Liver (tissue), 8 donors: ENCODE measurements at regions not wholly inside any gene's neighbourhood (a gene's known extent, or its start where the extent isn't known, plus 50 kb on each side); places are given as distances from the start of the nearest gene placed in this dataset.

Experiments used
- DNase-seq: peaks from one replicate; pipeline ENCODE4 v3.0.0-alpha.2; 2017; ENCODE audit warnings: low spot score
- H3K27ac ChIP-seq, 2 donors: one replicate each; pipeline ENCODE4 v1.7.0; 2013; ENCODE audit warnings: inconsistent platforms in 2 of 2, low read length in 2 of 2, control low read depth in 1 of 2, low read depth in 1 of 2, mild to moderate bottlenecking in 1 of 2
- H3K27me3 ChIP-seq, 4 donors: one replicate each; pipeline versions ENCODE4 v1.6.1 to v1.7.0; 2013; ENCODE audit warnings: low read length in 3 of 4, inconsistent platforms in 1 of 4, mild to moderate bottlenecking in 1 of 4, moderate library complexity in 1 of 4; ENCODE audit not compliant: control insufficient read depth in 4 of 4, insufficient read depth in 4 of 4
- H3K36me3 ChIP-seq, 4 donors: one replicate each; pipeline versions ENCODE4 v1.6.1 to v1.7.0; 2013; ENCODE audit warnings: low read length in 3 of 4, mild to moderate bottlenecking in 3 of 4, low read depth in 1 of 4, moderate library complexity in 1 of 4; ENCODE audit not compliant: control insufficient read depth in 4 of 4, insufficient read depth in 3 of 4
- H3K4me1 ChIP-seq, 4 donors: one replicate each; pipeline versions ENCODE4 v1.6.1 to v1.7.0; 2013; ENCODE audit warnings: low read length in 3 of 4, mild to moderate bottlenecking in 3 of 4, moderate library complexity in 1 of 4; ENCODE audit not compliant: control insufficient read depth in 4 of 4, insufficient read depth in 4 of 4
- H3K4me3 ChIP-seq, 3 donors: one replicate each; pipeline versions ENCODE4 v1.6.1 to v1.7.0; 2013; ENCODE audit warnings: low read length in 3 of 3, control low read depth in 1 of 3, low read depth in 1 of 3, mild to moderate bottlenecking in 1 of 3
- H3K9ac ChIP-seq, 2 donors: one replicate each; pipeline ENCODE4 v1.7.0; 2013; ENCODE audit warnings: low read length in 2 of 2, mild to moderate bottlenecking in 2 of 2, moderate library complexity in 2 of 2, control low read depth in 1 of 2, low read depth in 1 of 2
- H3K9me3 ChIP-seq, 4 donors: one replicate each; pipeline versions ENCODE4 v1.6.1 to v1.7.0; 2013; ENCODE audit warnings: low read length in 3 of 4; ENCODE audit not compliant: control insufficient read depth in 4 of 4
- EGR1 ChIP-seq, 2 donors: IDR thresholded peaks; 2 replicates each; pipeline ENCODE4 v1.6.1; 2016 to 2018; ENCODE audit warnings: antibody characterized with exemption in 2 of 2, low read depth in 2 of 2
- FOXA1 ChIP-seq: IDR thresholded peaks from 2 replicates; pipeline ENCODE4 v1.6.1; 2016; ENCODE audit warnings: antibody characterized with exemption
- FOXA2 ChIP-seq: IDR thresholded peaks from 2 replicates; pipeline ENCODE4 v1.6.1; 2016; ENCODE audit warnings: antibody characterized with exemption
- GABPA ChIP-seq, 2 donors: IDR thresholded peaks in 1 of 2; conservative IDR thresholded peaks in 1 of 2; 2 replicates each; pipeline ENCODE4 v1.6.1; 2016; ENCODE audit warnings: antibody characterized with exemption in 2 of 2, mild to moderate bottlenecking in 1 of 2, moderate library complexity in 1 of 2
- HNF4A ChIP-seq, 2 donors: conservative IDR thresholded peaks; 2 replicates each; pipeline ENCODE4 v1.6.1; 2016; ENCODE audit warnings: antibody characterized with exemption in 2 of 2, mild to moderate bottlenecking in 2 of 2
- HNF4G ChIP-seq: IDR thresholded peaks from 2 replicates; pipeline ENCODE4 v1.6.1; 2016; ENCODE audit warnings: antibody characterized with exemption
- JUND ChIP-seq, 2 donors: IDR thresholded peaks; 2 replicates each; pipeline ENCODE4 v1.6.1; 2016; ENCODE audit warnings: antibody characterized with exemption in 2 of 2
- NR2F2 ChIP-seq: IDR thresholded peaks from 2 replicates; pipeline ENCODE4 v1.6.1; 2016; ENCODE audit warnings: antibody characterized with exemption
- RAD21 ChIP-seq, 2 donors: IDR thresholded peaks; 2 replicates each; pipeline ENCODE4 v1.6.1; 2016; ENCODE audit warnings: antibody characterized with exemption in 2 of 2, mild to moderate bottlenecking in 2 of 2
- RXRA ChIP-seq, 2 donors: IDR thresholded peaks; 2 replicates each; pipeline ENCODE4 v1.6.1; 2017 to 2018; ENCODE audit warnings: antibody characterized with exemption in 2 of 2, mild to moderate bottlenecking in 1 of 2
- SP1 ChIP-seq: IDR thresholded peaks from 2 replicates; pipeline ENCODE4 v1.6.1; 2018; ENCODE audit warnings: antibody characterized with exemption, mild to moderate bottlenecking
- TAF1 ChIP-seq: conservative IDR thresholded peaks from 2 replicates; pipeline ENCODE4 v1.6.1; 2016; ENCODE audit warnings: antibody characterized with exemption, mild to moderate bottlenecking
- YY1 ChIP-seq: IDR thresholded peaks from 2 replicates; pipeline ENCODE4 v1.6.1; 2016; ENCODE audit warnings: antibody characterized with exemption, mild to moderate bottlenecking
- WGBS: extraction: QIAGEN DNeasy Blood & Tissue Kit; methylation state at CpG from one replicate; pipeline ENCODE4 v1.1.7; 2013; 5-methylcytosine and 5-hydroxymethylcytosine counted together
- TF ChIP-seq, protein P1 (sequence below): fragments of 150-350 bp; IDR thresholded peaks from 2 replicates; pipeline ENCODE4 v1.5.1; 2017; ENCODE audit warnings: improper control_type of control experiment, low read depth, low read length; ENCODE audit not compliant: missing input control
- TF ChIP-seq, protein P2 (sequence below): IDR thresholded peaks from 2 replicates; pipeline ENCODE4 v1.6.1; 2016; ENCODE audit warnings: antibody characterized with exemption
- TF ChIP-seq, protein P3 (sequence below): IDR thresholded peaks from 2 replicates; pipeline ENCODE4 v1.6.1; 2016; ENCODE audit warnings: antibody characterized with exemption, mild to moderate bottlenecking
- TF ChIP-seq, protein P4 (sequence below): IDR thresholded peaks from 2 replicates; pipeline ENCODE4 v1.6.1; 2016; ENCODE audit warnings: antibody characterized with exemption
- TF ChIP-seq, protein P5 (sequence below): IDR thresholded peaks from 2 replicates; pipeline ENCODE4 v1.6.1; 2016; ENCODE audit warnings: antibody characterized with exemption
- donor health status: healthy.
- donor health status: healthy.
- donor health status: healthy.
- donor health status: healthy.
- donor health status: healthy.

DNA sequence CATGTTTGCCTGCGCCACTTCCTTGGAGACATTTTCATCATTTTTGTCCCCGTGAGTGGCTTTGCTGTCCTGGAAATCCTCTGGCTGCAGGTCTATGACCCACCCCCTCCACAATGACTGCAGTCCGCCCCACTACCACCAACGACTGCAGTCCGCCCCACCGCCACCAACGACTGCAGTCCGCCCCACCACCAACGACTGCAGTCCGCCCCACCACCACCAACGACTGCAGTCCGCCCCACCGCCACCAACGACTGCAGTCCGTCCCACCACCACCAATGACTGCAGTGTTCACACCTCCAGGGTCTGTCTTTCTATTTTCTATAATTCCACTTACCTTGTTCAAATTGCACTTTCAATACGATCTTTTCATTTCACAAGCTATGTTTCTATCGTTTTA is 820.7 kb upstream of the SALL3 start:
- no peak overlapping the region for H3K27ac ChIP-seq
- H3K4me1 ChIP-seq = no peaks in the 10 kb centered on the region
- H3K9ac ChIP-seq = no peak overlapping the region
- no peaks in the 10 kb centered on the region for H3K27me3 ChIP-seq
- no peaks in the 10 kb centered on the region for H3K9me3 ChIP-seq
- WGBS = 92% methylated on average over 17 of the region's 17 CpGs
- DNase-seq = no peak
- H3K4me3 ChIP-seq = no peak overlapping the region
- H3K36me3 ChIP-seq = no peaks in the 10 kb centered on the region
- TF ChIP-seq FOXA2 (no peak), EGR1 (IDR thresholded peaks at IDR 0.05; ENCODE audit: low read depth in 2 of 2) (no peak), YY1 (no peak), RAD21 (IDR thresholded peaks at IDR 0.05) (no peak), JUND (IDR thresholded peaks at IDR 0.05) (no peak), SP1 (no peak), HNF4G (no peak), HNF4A (conservative IDR thresholded peaks at IDR 0.05) (no peak), FOXA1 (no peak), RXRA (IDR thresholded peaks at IDR 0.05) (no peak), NR2F2 (no peak)
- TF ChIP-seq, protein P1, sequence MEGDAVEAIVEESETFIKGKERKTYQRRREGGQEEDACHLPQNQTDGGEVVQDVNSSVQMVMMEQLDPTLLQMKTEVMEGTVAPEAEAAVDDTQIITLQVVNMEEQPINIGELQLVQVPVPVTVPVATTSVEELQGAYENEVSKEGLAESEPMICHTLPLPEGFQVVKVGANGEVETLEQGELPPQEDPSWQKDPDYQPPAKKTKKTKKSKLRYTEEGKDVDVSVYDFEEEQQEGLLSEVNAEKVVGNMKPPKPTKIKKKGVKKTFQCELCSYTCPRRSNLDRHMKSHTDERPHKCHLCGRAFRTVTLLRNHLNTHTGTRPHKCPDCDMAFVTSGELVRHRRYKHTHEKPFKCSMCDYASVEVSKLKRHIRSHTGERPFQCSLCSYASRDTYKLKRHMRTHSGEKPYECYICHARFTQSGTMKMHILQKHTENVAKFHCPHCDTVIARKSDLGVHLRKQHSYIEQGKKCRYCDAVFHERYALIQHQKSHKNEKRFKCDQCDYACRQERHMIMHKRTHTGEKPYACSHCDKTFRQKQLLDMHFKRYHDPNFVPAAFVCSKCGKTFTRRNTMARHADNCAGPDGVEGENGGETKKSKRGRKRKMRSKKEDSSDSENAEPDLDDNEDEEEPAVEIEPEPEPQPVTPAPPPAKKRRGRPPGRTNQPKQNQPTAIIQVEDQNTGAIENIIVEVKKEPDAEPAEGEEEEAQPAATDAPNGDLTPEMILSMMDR = no peak
- TF ChIP-seq, protein P2, sequence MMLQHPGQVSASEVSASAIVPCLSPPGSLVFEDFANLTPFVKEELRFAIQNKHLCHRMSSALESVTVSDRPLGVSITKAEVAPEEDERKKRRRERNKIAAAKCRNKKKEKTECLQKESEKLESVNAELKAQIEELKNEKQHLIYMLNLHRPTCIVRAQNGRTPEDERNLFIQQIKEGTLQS = no peak
- TF ChIP-seq, protein P3, sequence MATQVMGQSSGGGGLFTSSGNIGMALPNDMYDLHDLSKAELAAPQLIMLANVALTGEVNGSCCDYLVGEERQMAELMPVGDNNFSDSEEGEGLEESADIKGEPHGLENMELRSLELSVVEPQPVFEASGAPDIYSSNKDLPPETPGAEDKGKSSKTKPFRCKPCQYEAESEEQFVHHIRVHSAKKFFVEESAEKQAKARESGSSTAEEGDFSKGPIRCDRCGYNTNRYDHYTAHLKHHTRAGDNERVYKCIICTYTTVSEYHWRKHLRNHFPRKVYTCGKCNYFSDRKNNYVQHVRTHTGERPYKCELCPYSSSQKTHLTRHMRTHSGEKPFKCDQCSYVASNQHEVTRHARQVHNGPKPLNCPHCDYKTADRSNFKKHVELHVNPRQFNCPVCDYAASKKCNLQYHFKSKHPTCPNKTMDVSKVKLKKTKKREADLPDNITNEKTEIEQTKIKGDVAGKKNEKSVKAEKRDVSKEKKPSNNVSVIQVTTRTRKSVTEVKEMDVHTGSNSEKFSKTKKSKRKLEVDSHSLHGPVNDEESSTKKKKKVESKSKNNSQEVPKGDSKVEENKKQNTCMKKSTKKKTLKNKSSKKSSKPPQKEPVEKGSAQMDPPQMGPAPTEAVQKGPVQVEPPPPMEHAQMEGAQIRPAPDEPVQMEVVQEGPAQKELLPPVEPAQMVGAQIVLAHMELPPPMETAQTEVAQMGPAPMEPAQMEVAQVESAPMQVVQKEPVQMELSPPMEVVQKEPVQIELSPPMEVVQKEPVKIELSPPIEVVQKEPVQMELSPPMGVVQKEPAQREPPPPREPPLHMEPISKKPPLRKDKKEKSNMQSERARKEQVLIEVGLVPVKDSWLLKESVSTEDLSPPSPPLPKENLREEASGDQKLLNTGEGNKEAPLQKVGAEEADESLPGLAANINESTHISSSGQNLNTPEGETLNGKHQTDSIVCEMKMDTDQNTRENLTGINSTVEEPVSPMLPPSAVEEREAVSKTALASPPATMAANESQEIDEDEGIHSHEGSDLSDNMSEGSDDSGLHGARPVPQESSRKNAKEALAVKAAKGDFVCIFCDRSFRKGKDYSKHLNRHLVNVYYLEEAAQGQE = no peak

DNA sequence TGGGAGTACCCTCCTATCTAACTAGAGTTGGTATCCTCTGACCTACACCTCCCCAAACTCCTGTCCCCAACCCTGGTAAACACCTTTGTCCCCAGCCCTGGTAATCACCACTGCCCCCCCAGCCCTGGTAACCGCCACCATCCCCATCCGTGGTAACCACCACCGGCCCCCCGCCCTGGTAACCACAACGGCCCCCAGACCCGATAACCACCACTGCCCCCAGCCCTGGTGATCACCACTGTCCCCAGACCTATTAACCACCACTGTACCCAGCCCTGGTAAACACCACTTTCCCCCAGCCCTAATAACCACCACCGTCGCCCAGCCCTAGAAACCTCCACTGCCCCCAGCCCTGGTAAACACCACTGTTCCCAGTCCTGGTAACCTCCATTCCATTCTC is 820.2 kb upstream of the SALL3 start:
- no peaks in the 10 kb centered on the region for H3K36me3 ChIP-seq
- no peak overlapping the region for H3K27ac ChIP-seq
- WGBS = 91% methylated on average over 8 of the region's 8 CpGs
- H3K9ac ChIP-seq = no peak overlapping the region
- H3K4me1 ChIP-seq = no peaks in the 10 kb centered on the region
- H3K9me3 ChIP-seq = no peaks in the 10 kb centered on the region
- H3K4me3 ChIP-seq = no peak overlapping the region
- DNase-seq = no peak
- no peaks in the 10 kb centered on the region for H3K27me3 ChIP-seq
- TF ChIP-seq GABPA (IDR thresholded peaks at IDR 0.05 in 1 of 2, conservative IDR thresholded peaks at IDR 0.05 in 1 of 2) (no peak), EGR1 (IDR thresholded peaks at IDR 0.05; ENCODE audit: low read depth in 2 of 2) (no peak), YY1 (no peak), JUND (IDR thresholded peaks at IDR 0.05) (no peak), SP1 (no peak), TAF1 (no peak), HNF4G (no peak), FOXA2 (no peak), RAD21 (IDR thresholded peaks at IDR 0.05) (no peak), NR2F2 (no peak), HNF4A (conservative IDR thresholded peaks at IDR 0.05) (no peak)
- TF ChIP-seq, protein P4, sequence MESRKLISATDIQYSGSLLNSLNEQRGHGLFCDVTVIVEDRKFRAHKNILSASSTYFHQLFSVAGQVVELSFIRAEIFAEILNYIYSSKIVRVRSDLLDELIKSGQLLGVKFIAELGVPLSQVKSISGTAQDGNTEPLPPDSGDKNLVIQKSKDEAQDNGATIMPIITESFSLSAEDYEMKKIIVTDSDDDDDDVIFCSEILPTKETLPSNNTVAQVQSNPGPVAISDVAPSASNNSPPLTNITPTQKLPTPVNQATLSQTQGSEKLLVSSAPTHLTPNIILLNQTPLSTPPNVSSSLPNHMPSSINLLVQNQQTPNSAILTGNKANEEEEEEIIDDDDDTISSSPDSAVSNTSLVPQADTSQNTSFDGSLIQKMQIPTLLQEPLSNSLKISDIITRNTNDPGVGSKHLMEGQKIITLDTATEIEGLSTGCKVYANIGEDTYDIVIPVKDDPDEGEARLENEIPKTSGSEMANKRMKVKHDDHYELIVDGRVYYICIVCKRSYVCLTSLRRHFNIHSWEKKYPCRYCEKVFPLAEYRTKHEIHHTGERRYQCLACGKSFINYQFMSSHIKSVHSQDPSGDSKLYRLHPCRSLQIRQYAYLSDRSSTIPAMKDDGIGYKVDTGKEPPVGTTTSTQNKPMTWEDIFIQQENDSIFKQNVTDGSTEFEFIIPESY = no peak
- TF ChIP-seq, protein P5, sequence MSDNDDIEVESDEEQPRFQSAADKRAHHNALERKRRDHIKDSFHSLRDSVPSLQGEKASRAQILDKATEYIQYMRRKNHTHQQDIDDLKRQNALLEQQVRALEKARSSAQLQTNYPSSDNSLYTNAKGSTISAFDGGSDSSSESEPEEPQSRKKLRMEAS = no peak
- TF ChIP-seq, protein P3 = no peak
- TF ChIP-seq, protein P1 = no peak
